MM.1S (cell line): ENCODE measurements at regions not wholly inside any gene's neighbourhood (a gene's known extent, or its start where the extent isn't known, plus 50 kb on each side); places are given as distances from the start of the nearest gene placed in this dataset.

Experiments
- DNase-seq: peaks from one replicate; pipeline ENCODE4 v3.0.0-alpha.2; 2015
- H2AFZ ChIP-seq: fragments of 300-600 bp; sonication (generic); 2 replicates; pipeline ENCODE4 v1.6.0; 2016; ENCODE audit warnings: antibody characterized with exemption, low read length
- H3F3A ChIP-seq: fragments of 300-600 bp; sonication (generic); 2 replicates; pipeline ENCODE4 v1.6.1; 2016; ENCODE audit warnings: mild to moderate bottlenecking, antibody characterized with exemption, low read length, moderate library complexity, mixed read lengths; ENCODE audit not compliant: insufficient read depth
- H3K27ac ChIP-seq: fragments of 300-600 bp; sonication (generic); 2 replicates; pipeline ENCODE4 v1.5.1; 2016; ENCODE audit warnings: mild to moderate bottlenecking, low read length
- H3K27me3 ChIP-seq: fragments of 300-600 bp; sonication (generic); replicated peaks from 2 replicates; pipeline ENCODE4 v1.6.0; 2016; ENCODE audit warnings: low read length; ENCODE audit not compliant: insufficient read depth
- H3K36me3 ChIP-seq: fragments of 300-600 bp; sonication (generic); replicated peaks from 2 replicates; pipeline ENCODE4 v1.6.1; 2016; ENCODE audit warnings: mild to moderate bottlenecking, low read length, mixed read lengths; ENCODE audit not compliant: insufficient read depth
- H3K4me1 ChIP-seq: fragments of 300-600 bp; sonication (generic); 2 replicates; pipeline ENCODE4 v1.6.1; 2016; ENCODE audit warnings: low read length, mixed read lengths
- H3K4me2 ChIP-seq: fragments of 300-600 bp; sonication (generic); 2 replicates; pipeline ENCODE4 v1.6.0; 2016; ENCODE audit warnings: low read depth, low read length
- H3K4me3 ChIP-seq: fragments of 300-600 bp; sonication (generic); 2 replicates; pipeline ENCODE4 v1.5.1; 2016; ENCODE audit warnings: low read length, mixed read lengths
- H3K79me2 ChIP-seq: fragments of 300-600 bp; sonication (generic); 2 replicates; pipeline ENCODE4 v1.6.1; 2016; ENCODE audit warnings: mixed run types, low read length, mixed read lengths
- H3K9ac ChIP-seq: fragments of 300-600 bp; sonication (generic); 2 replicates; pipeline ENCODE4 v1.6.1; 2016; ENCODE audit warnings: low read length, mixed read lengths
- H3K9me2 ChIP-seq: fragments of 300-600 bp; sonication (generic); replicated peaks from 2 replicates; pipeline ENCODE4 v1.6.1; 2016; ENCODE audit warnings: mild to moderate bottlenecking, low read length, mixed read lengths; ENCODE audit not compliant: insufficient read depth
- H3K9me3 ChIP-seq: fragments of 300-600 bp; sonication (generic); replicated peaks from 2 replicates; pipeline ENCODE4 v1.6.1; 2016; ENCODE audit warnings: mild to moderate bottlenecking, low read length, mixed read lengths; ENCODE audit not compliant: insufficient read depth
- H4K20me1 ChIP-seq: fragments of 300-600 bp; sonication (generic); 2 replicates; pipeline ENCODE4 v1.6.1; 2016; ENCODE audit warnings: mild to moderate bottlenecking, low read length, moderate library complexity, mixed read lengths; ENCODE audit not compliant: insufficient read depth
- CTCF ChIP-seq: fragments of 300-600 bp; sonication (generic); IDR thresholded peaks from 2 replicates; pipeline ENCODE4 v1.5.1; 2016; ENCODE audit warnings: antibody characterized with exemption, low read length, mixed read lengths
- EZH2 ChIP-seq: fragments of 300-600 bp; sonication (generic); optimal IDR thresholded peaks from 2 replicates; pipeline ENCODE3; 2017; ENCODE audit warnings: low read depth, mild to moderate bottlenecking, antibody characterized with exemption, low read length, mixed read lengths
- EZH2phosphoT487 ChIP-seq: fragments of 300-600 bp; sonication (generic); IDR thresholded peaks from 2 replicates; pipeline ENCODE4 v1.6.1; 2018; ENCODE audit warnings: antibody characterized with exemption, low read length

- Histone ChIP-seq H3K27me3 (no peaks in the 10 kb centered on the region), H2AFZ (no peak overlapping the region), H3K27ac (no peak overlapping the region), H3F3A (no peaks in the 10 kb centered on the region), H3K9me2 (0 out of 2 replicates have a peak, but pooled peaks cover 3% of the 10 kb centered on the region), H3K9ac (no peak overlapping the region), H3K4me2 (no peak overlapping the region), H3K9me3 (no peaks in the 10 kb centered on the region), H3K4me3 (no peak overlapping the region), H3K4me1 (no peaks in the 10 kb centered on the region), H3K79me2 (no peaks in the 10 kb centered on the region), H4K20me1 (no peaks in the 10 kb centered on the region), H3K36me3 (no peaks in the 10 kb centered on the region)
- TF ChIP-seq CTCF (no peak), EZH2 (no peak)
- no peak for DNase-seq
Measured at GRCh38 chr20:54843865-54844264, 368.5 kb downstream of the DOK5 start.

- Histone ChIP-seq H3K27me3 (no peaks in the 10 kb centered on the region), H2AFZ (no peak overlapping the region), H4K20me1 (no peaks in the 10 kb centered on the region), H3K4me2 (no peak overlapping the region), H3K36me3 (no peaks in the 10 kb centered on the region), H3K9ac (no peak overlapping the region), H3F3A (no peaks in the 10 kb centered on the region), H3K27ac (no peak overlapping the region), H3K4me3 (no peak overlapping the region), H3K9me3 (no peaks in the 10 kb centered on the region), H3K4me1 (no peaks in the 10 kb centered on the region), H3K79me2 (no peaks in the 10 kb centered on the region), H3K9me2 (0 out of 2 replicates have a peak, but pooled peaks cover 3% of the 10 kb centered on the region)
- no peak for DNase-seq
- TF ChIP-seq EZH2phosphoT487 (no peak), CTCF (no peak), EZH2 (no peak)
Measured at GRCh38 chr20:54843431-54843830, 368.0 kb downstream of the DOK5 start.

- Histone ChIP-seq H3K27ac (no peak overlapping the region), H3K9ac (no peak overlapping the region), H3K4me1 (no peaks in the 10 kb centered on the region), H3K27me3 (no peaks in the 10 kb centered on the region), H2AFZ (no peak overlapping the region), H3K9me2 (0 out of 2 replicates have a peak, but pooled peaks cover 3% of the 10 kb centered on the region), H3K9me3 (no peaks in the 10 kb centered on the region), H3K79me2 (no peaks in the 10 kb centered on the region), H4K20me1 (no peaks in the 10 kb centered on the region), H3K4me2 (no peak overlapping the region), H3K36me3 (no peaks in the 10 kb centered on the region), H3K4me3 (no peak overlapping the region), H3F3A (no peaks in the 10 kb centered on the region)
- DNase-seq = no peak
- TF ChIP-seq CTCF (no peak), EZH2 (no peak), EZH2phosphoT487 (no peak)
Measured at GRCh38 chr20:54839224-54839623, 363.8 kb downstream of the DOK5 start.
